Prostate gland (tissue), 2 donors: ENCODE measurements at regions not wholly inside any gene's neighbourhood (a gene's known extent, or its start where the extent isn't known, plus 50 kb on each side); places are given as distances from the start of the nearest gene placed in this dataset.

Experiments used
- POLR2A ChIP-seq: fragments of 450-650 bp; IDR thresholded peaks from one replicate; pipeline ENCODE4 v1.6.1; 2016; ENCODE audit warnings: antibody characterized with exemption, mild to moderate bottlenecking
- TF ChIP-seq, protein P1 (sequence below), 4 experiments: fragments of 200-600 bp in 2 of 4; fragments of 450-650 bp in 2 of 4; sonication (generic) in 2 of 4; IDR thresholded peaks; 1 replicate in 3 of 4; 2 replicates in 1 of 4; pipeline ENCODE4 v1.5.1; 2016 to 2019; ENCODE audit warnings: antibody characterized with exemption in 4 of 4, mild to moderate bottlenecking in 2 of 4, moderate library complexity in 2 of 4

DNA sequence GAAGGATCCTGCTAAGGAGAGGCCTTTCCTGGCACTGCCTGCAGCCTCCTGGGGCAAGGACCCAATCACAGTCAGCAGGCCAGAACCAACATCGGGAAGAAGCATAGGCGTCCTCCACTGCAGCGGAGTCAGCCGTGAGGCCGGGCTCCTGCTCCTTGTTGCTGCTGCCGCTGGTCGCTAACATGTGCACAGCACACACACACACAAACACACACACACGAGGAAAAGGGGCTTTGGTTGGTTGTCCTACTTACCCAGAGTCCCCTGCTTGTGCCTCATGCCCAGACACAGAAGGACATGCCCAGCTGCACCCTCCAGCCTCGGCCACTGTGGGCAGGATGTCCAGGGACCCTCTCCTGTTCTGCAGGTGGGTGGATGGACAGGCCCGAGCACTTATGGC is 209.4 kb downstream of the GLI2 start:
- TF ChIP-seq, protein P1, sequence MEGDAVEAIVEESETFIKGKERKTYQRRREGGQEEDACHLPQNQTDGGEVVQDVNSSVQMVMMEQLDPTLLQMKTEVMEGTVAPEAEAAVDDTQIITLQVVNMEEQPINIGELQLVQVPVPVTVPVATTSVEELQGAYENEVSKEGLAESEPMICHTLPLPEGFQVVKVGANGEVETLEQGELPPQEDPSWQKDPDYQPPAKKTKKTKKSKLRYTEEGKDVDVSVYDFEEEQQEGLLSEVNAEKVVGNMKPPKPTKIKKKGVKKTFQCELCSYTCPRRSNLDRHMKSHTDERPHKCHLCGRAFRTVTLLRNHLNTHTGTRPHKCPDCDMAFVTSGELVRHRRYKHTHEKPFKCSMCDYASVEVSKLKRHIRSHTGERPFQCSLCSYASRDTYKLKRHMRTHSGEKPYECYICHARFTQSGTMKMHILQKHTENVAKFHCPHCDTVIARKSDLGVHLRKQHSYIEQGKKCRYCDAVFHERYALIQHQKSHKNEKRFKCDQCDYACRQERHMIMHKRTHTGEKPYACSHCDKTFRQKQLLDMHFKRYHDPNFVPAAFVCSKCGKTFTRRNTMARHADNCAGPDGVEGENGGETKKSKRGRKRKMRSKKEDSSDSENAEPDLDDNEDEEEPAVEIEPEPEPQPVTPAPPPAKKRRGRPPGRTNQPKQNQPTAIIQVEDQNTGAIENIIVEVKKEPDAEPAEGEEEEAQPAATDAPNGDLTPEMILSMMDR (IDR thresholded peaks at IDR 0.05), result no peak
- no peak for TF ChIP-seq POLR2A
